22Rv1 (cell line): ENCODE measurements at regions not wholly inside any gene's neighbourhood (a gene's known extent, or its start where the extent isn't known, plus 50 kb on each side); places are given as distances from the start of the nearest gene placed in this dataset.
A peak's percentile ranks its signal among the peaks of the same experiment; 100 is the strongest.

ENCODE experiments used
- ZFX ChIP-seq: fragments of 450-650 bp; IDR thresholded peaks from 2 replicates; pipeline ENCODE4 v1.6.1; 2017; ENCODE audit warnings: antibody characterized with exemption, borderline replicate concordance
- TF ChIP-seq, protein P1 (sequence below): fragments of 450-650 bp; IDR thresholded peaks from 2 replicates; pipeline ENCODE4 v1.5.1; 2017; ENCODE audit warnings: mild to moderate bottlenecking

DNA sequence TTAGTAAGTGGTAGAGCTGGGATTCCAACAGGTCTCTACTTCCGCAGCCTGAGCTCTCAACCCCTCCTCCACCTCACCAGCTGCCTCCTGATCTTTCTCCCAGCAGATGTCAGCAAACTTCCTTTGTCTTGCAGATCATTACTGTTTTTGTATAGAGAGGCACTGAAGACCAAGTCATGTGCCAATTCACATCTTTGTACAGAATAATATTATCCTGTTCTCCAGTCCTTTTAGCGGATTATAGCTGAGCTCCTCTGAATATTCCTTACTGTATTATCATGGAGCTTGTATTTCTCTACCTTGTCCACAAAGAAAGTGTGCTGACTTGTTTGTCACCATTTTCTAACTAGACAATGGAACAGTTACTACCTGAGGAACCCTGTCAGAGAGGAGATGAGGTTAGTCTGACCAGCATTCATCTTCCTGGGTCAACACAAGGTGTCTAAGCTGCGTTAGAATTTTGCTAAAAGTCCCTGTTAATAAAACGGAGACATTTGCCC is 142.3 kb upstream of the ARHGAP5 start:
- TF ChIP-seq, protein P1, sequence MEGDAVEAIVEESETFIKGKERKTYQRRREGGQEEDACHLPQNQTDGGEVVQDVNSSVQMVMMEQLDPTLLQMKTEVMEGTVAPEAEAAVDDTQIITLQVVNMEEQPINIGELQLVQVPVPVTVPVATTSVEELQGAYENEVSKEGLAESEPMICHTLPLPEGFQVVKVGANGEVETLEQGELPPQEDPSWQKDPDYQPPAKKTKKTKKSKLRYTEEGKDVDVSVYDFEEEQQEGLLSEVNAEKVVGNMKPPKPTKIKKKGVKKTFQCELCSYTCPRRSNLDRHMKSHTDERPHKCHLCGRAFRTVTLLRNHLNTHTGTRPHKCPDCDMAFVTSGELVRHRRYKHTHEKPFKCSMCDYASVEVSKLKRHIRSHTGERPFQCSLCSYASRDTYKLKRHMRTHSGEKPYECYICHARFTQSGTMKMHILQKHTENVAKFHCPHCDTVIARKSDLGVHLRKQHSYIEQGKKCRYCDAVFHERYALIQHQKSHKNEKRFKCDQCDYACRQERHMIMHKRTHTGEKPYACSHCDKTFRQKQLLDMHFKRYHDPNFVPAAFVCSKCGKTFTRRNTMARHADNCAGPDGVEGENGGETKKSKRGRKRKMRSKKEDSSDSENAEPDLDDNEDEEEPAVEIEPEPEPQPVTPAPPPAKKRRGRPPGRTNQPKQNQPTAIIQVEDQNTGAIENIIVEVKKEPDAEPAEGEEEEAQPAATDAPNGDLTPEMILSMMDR: peak; percentile 29
- TF ChIP-seq ZFX: no peak
